H1 (cell line): ENCODE measurements at regions not wholly inside any gene's neighbourhood (a gene's known extent, or its start where the extent isn't known, plus 50 kb on each side); places are given as distances from the start of the nearest gene placed in this dataset.

Experiments
- CHD1 ChIP-seq: IDR thresholded peaks from 2 replicates; pipeline ENCODE4 v1.6.1; 2012; ENCODE audit warnings: low read depth, low read length, improper control_type of control experiment
- EGR1 ChIP-seq: IDR thresholded peaks from 2 replicates; pipeline ENCODE4 v1.6.1; 2011; ENCODE audit warnings: low read depth, low read length, borderline replicate concordance
- EP300 ChIP-seq, 2 experiments: IDR thresholded peaks; 1 replicate in 1 of 2; 2 replicates in 1 of 2; pipeline ENCODE4 v1.6.1; 2011 to 2012; ENCODE audit warnings: low read depth in 2 of 2, low read length in 2 of 2, mild to moderate bottlenecking in 2 of 2, borderline replicate concordance in 1 of 2, inconsistent platforms in 1 of 2, moderate library complexity in 1 of 2
- KDM1A ChIP-seq: fragments of 200-600, 300-600 bp; sonication (generic); IDR thresholded peaks from 2 replicates; pipeline ENCODE4 v1.7.1; 2016; ENCODE audit warnings: mild to moderate bottlenecking, low read length, borderline replicate concordance
- SIRT6 ChIP-seq: IDR thresholded peaks from one replicate; pipeline ENCODE4 v1.7.1; 2012; ENCODE audit warnings: low read length, inconsistent platforms
- YY1 ChIP-seq: IDR thresholded peaks from 2 replicates; pipeline ENCODE4 v1.6.1; 2011; ENCODE audit warnings: low read depth, mild to moderate bottlenecking, low read length

DNA sequence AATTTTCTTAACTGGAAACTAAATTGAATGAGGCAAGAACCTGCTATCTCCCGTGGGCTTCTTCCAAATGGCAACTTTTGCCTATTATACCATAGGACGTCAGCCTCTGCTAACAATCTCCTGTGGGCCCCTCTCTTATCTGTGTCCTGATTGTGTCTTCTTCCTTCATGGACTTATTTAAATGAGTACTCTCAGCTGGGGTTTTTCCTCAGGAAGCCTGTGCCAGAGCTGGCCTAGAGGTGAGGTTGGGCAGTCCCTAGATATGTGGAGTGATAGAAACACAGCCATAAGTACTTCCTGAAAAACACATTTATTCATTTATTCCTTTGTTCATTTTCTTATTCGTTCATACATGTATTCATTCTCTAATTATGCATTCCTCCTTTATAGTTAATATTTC is 712.5 kb upstream of the SLIT2 start (continued):
- TF ChIP-seq YY1: no peak
- TF ChIP-seq CHD1: no peak
- no peak for TF ChIP-seq EGR1
- no peak for TF ChIP-seq SIRT6
- TF ChIP-seq EP300 (IDR thresholded peaks at IDR 0.05; ENCODE audit: borderline replicate concordance in 1 of 2, low read depth in 2 of 2, low read length in 2 of 2): no peak
- no peak for TF ChIP-seq KDM1A
